ENCODE measurements at regions not wholly inside any gene's neighbourhood (a gene's known extent, or its start where the extent isn't known, plus 50 kb on each side); places are given as distances from the start of the nearest gene placed in this dataset.

DNA sequence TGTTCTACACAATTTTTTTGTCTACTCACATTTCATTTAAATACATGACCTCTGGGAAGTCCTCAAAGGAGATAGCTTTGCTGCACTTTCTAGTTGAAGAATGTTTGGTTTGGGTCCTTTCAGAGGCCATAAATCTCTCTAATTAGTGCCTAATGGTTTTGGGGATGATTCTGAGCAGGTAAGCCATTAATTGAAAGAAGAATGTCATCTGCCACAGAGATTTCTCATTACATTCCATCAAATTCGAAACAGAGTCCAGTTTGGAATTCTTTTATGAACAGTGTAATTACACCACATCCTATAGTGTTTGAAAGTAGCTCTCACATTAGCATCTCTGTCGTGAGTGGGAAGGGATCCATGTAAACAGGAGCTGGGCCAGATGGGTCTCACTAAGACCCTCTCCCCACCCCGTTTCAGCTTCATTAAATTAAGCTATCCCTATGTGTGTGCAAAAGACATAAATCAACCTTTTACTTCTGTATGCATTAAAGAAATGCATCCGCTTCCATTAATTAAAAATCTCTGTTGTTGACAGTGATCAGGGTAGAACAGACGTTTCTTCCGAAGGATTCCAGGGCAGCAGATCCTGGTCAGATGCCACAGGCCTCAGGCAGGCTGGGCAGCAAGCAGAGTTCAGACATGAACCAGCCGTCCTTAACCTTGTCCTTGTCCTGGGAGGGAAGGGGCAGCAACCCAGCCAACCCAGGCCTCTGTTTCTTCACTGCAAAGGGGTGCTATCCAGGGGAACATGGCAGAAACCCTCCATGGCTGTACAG is 99.8 kb upstream of the MAP1B start:
- DNase-seq: no peak

DNA sequence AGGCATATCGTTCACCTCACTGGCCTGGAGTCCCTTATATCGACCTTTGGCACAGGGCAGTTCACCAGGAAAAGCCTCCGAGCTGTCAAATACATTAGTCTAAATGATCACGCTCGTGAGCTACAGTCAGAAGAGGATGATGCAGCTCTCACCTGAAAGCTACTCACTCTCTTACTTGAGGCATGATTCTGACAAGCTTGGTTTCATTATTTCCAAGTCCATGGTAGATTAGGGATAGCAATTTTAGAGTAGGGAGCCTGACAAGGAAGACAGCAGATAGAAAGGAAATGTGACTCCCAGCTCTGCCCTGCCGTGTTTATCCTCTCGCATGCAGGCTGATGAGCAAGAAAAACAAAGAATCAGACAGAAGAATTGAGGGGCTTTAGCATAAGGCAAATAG is 98.0 kb upstream of the MAP1B start:
- no peak for DNase-seq

GRCh38 chr5:72010430-72010829 is 96.8 kb upstream of the MAP1B start:
- DNase-seq: no peak

DNA sequence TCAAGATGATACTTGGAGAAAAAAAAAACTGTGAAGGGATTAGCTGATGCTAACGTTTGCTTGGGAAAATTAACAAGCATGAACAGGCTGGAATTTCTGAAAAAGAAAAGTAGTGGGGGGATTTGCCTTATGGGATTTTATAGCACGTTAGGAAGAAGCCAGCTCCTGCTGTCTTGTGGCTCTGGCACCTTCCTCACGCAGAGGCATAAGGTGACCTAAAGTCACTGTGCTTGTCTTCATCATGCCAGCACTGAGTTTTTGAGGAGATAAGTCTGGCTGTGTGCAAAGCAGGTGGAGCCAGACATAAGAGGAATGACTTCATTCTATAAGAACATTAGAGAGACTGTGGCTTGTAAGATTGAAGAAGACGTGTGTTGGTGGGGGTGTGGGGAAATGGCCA is 94.4 kb upstream of the MAP1B start:
- DNase-seq: no peak

GRCh38 chr5:72013766-72014624 is 93.3 kb upstream of the MAP1B start:
- DNase-seq: no peak

- DNase-seq: no peak
Measured at GRCh38 chr5:72015103-72015548, 92.1 kb upstream of the MAP1B start.

- no peak for DNase-seq
Measured at GRCh38 chr5:72018143-72018803, 89.0 kb upstream of the MAP1B start.

GRCh38 chr5:72020161-72020983 is 86.9 kb upstream of the MAP1B start:
- DNase-seq: no peak

DNA sequence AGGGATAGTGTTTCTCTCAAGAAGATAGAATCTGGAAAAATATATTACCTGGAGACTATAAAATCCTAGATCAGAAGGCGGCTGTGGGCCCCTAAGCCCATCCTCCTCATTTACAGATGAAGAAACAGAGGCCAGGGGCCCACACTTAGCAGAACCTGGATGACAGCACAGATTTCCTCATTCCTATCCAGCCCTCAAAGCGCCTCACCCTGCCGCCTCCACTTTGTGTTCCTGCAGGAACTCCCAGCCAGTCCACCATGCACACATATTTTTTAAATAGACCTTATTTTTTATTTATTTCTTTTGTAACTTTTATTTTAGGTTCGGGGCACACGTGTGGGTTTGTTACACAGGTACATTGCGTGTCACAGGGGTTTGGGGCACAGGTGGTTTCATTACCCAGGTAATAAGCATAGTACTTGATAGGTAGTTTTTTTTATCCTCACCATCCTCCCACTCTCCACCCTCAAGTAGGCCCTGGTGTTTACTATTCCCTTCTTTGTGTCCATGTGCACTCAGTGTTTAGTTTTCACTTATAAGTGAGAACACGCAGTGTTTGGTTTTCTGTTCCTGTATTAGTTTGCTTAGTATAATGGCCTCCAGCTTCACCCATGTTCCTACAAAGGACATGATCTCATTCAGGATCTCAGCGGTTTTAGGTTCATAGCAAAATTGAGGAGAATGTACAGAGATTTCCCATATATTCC is 85.5 kb upstream of the MAP1B start:
- no peak for DNase-seq

- no peak for DNase-seq
Measured at GRCh38 chr5:72028382-72028781, 78.9 kb upstream of the MAP1B start.

DNA sequence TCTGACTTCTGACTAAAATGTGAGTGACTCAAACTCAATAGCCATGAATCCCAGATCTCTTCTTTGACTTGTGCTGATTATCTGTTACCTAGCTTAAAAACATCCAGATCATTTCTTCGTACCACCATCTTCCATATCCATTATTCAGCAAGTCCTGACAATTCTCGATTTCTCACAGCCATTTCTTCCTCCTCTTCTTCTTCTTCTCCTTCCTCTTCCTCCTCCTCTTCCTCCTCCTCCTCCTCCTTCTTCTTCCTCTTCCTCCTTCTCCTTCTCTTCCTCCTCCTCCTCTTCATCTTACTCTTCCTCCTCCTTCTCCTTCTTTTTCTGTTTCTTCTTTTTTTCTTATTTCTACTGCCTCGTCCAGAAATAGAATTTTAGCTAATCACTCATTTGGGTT is 77.0 kb upstream of the MAP1B start:
- no peak for DNase-seq

DNA sequence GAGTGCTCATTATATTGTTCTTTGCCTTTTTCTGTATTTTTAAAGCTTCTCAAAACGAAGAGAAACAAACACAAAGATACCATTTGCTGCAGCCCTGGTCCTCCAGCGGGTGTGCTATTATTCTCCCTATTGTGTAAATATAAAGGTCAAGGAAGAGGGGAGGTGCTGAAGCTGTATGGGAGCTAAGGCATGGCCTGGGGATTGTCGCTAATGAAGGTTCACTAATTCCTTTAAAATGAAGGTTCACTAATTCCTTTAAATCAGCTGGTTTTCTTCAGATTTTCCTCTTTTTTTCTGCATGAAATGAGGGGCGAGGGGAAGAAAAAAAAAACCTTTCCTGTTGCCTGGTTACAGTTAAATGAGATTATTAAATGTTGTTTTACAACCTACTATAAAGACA is 74.5 kb upstream of the MAP1B start:
- no peak for DNase-seq

DNA sequence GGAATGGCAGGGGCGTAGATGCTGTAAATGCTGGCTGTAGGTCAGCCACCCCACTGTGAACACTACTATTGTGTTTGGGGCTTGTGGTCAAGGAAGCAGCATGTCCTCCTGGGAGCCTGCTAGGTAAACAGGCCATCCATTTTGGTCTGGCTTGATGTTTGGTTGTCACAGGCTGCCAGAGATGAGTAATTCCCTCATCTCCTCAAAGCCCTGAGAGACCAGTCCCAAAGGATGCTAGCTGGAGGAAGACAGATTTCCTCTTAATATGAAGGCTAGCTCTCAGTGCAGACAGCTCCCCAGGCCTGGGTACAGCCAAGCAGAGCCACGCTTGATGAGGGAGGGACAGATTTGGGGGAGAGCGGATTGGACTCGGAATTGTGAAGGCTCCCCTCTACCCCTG is 72.5 kb upstream of the MAP1B start:
- DNase-seq: no peak

DNA sequence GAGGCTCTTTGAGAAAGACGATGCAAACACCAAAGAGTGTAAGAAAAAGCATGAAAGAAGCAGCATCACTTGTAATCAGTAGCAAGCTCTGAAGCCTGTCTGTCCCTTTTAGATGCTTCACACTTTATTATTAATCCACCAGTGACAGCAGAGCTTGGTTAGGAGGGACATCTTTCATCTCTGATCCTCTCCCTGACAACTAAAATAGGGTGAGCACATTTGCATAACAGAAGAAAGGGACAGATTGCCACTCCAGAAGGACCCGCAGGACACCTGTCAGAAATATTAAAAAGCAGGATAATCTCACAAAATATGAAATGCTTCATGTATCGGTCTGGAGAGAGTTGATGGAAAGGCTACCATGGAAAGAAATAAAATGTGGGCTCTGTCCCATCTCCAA is 71.4 kb upstream of the MAP1B start:
- DNase-seq: no peak

- DNase-seq: no peak
Measured at GRCh38 chr5:72036951-72037350, 70.3 kb upstream of the MAP1B start.

- DNase-seq: no peak
Measured at GRCh38 chr5:72040513-72040912, 66.8 kb upstream of the MAP1B start.

GRCh38 chr5:72041654-72042053 is 65.6 kb upstream of the MAP1B start:
- DNase-seq: no peak

GRCh38 chr5:72042097-72042496 is 65.2 kb upstream of the MAP1B start:
- DNase-seq: no peak

GRCh38 chr5:72045692-72046091 is 61.6 kb upstream of the MAP1B start:
- DNase-seq: no peak

GRCh38 chr5:72046106-72046505 is 61.2 kb upstream of the MAP1B start:
- no peak for DNase-seq

- no peak for DNase-seq
Measured at GRCh38 chr5:72055636-72056035, 51.6 kb upstream of the MAP1B start.

Measured in GOT3 (cell line).